ENCODE measurements at regions not wholly inside any gene's neighbourhood (a gene's known extent, or its start where the extent isn't known, plus 50 kb on each side); places are given as distances from the start of the nearest gene placed in this dataset.
"Not testable (repeated sequence)": the region's sequence is repeated elsewhere in the genome, so short reads cannot be mapped to it uniquely, and the experiment has no call there.

DNA sequence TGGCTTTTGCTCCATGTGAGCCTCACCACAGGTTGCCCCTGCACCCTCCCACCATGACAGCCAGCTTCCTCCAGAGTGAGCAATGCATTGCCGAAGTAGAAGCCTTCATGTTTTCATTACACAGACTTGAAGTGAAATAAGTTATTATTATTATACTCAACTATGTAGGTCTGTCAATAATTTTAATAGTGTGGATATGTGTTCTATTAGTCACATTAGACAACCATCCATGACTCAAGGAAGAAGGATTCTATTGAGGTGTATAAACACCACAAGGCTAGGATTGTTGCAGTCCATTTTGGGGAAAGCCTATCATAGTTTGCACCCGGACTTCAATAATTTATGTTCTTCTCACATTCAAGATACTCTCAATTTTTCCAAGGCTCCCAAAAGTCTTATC lies 369.5 kb downstream of the TAF11L14 start:
- 90 to 93% methylated on average over 2 of the region's 2 CpGs for WGBS, 2 donors
- TF ChIP-seq CTCF (IDR thresholded peaks at IDR 0.05) (no peak), EP300 (IDR thresholded peaks at IDR 0.05) (no peak), POLR2A (IDR thresholded peaks at IDR 0.05) (no peak), POLR2AphosphoS5 (IDR thresholded peaks at IDR 0.05) (no peak)
- Histone ChIP-seq H3K4me1 (no peaks in the 10 kb centered on the region), H3K36me3 (no peaks in the 10 kb centered on the region), H3K27me3 (no peaks in the 10 kb centered on the region), H3K27ac (no peak overlapping the region), H3K9me3 (no peaks in the 10 kb centered on the region), H3K4me3 (no peak overlapping the region)
- ATAC-seq (ENCODE audit: low FRiP score in 2 of 2) (no peak), DNase-seq (no peak)

- not testable (repeated sequence) for H3K4me1 ChIP-seq; H3K36me3 ChIP-seq; H3K9me3 ChIP-seq; H3K27me3 ChIP-seq; ATAC-seq (ENCODE audit: low FRiP score in 2 of 2); H3K4me3 ChIP-seq; H3K27ac ChIP-seq
- peak in 1 of 2 donors; percentile 19 for DNase-seq
- 67 to 79% methylated on average over 1 to 8 of the region's 8 CpGs for WGBS, 2 donors
Measured at GRCh38 chr5:18006235-18006634, 372.0 kb downstream of the TAF11L14 start.

- no peaks in the 10 kb centered on the region for H3K27me3 ChIP-seq
- H3K36me3 ChIP-seq = no peaks in the 10 kb centered on the region
- no peaks in the 10 kb centered on the region for H3K4me1 ChIP-seq
- TF ChIP-seq POLR2A (IDR thresholded peaks at IDR 0.05) = no peak
- TF ChIP-seq POLR2AphosphoS5 (IDR thresholded peaks at IDR 0.05) = no peak
- TF ChIP-seq CTCF (IDR thresholded peaks at IDR 0.05) = no peak
- no peak for TF ChIP-seq EP300 (IDR thresholded peaks at IDR 0.05)
- no peak overlapping the region for H3K4me3 ChIP-seq
- DNase-seq (no peak), ATAC-seq (ENCODE audit: low FRiP score in 2 of 2) (no peak)
- no peaks in the 10 kb centered on the region for H3K9me3 ChIP-seq
- no peak overlapping the region for H3K27ac ChIP-seq
Measured at GRCh38 chr5:18008940-18009339, 374.7 kb downstream of the TAF11L14 start.

DNA sequence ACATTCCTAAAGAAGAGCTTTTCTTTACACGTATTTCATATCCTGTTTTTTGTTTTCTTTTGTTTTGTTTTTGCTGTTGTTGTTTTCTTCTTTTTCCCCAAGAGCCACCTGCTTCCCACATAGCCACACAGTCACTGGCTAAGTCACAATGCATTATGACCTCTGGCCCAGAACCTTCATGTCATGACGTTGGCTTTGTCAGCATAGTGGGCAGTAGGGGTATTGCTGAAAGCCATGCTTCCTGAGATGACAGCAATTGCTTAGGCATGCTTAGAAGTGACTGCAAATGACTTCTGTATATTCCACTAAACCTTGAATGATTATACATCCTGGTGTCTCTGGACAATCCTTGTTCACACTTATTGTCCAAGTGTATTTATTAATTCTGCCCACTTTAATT lies 375.8 kb downstream of the TAF11L14 start:
- H3K36me3 ChIP-seq = no peaks in the 10 kb centered on the region
- TF ChIP-seq EP300 (IDR thresholded peaks at IDR 0.05) (no peak), CTCF (IDR thresholded peaks at IDR 0.05) (no peak), POLR2A (IDR thresholded peaks at IDR 0.05) (no peak), POLR2AphosphoS5 (IDR thresholded peaks at IDR 0.05) (no peak)
- no peak overlapping the region for H3K27ac ChIP-seq
- no peaks in the 10 kb centered on the region for H3K4me1 ChIP-seq
- H3K27me3 ChIP-seq = no peaks in the 10 kb centered on the region
- H3K4me3 ChIP-seq = no peak overlapping the region
- no peak for ATAC-seq (ENCODE audit: low FRiP score in 2 of 2)
- 54 to 65% methylated on average over 2 of the region's 2 CpGs for WGBS, 2 donors
- no peaks in the 10 kb centered on the region for H3K9me3 ChIP-seq
- DNase-seq = no peak

DNA sequence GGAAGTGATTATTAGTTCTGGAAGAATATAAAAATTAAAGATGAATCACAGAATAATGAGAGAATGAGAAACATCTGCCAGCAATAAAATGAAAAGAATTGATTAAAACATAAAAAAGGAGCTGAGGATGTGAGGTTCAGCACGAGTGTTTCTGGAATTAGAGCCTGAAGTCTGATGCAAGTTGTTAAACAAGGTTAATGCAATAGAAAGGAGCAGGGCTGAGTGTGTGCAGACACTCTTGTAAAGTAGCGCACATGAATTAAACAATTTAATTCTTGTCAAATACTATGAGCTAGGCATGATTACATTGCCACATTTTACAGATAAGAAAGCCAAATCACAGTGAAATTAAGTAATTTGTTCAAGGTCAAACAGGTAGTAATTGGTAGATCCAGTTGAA lies 384.2 kb downstream of the TAF11L14 start:
- no peaks in the 10 kb centered on the region for H3K27me3 ChIP-seq
- TF ChIP-seq POLR2A (IDR thresholded peaks at IDR 0.05) = no peak
- no peak for TF ChIP-seq EP300 (IDR thresholded peaks at IDR 0.05)
- no peak for TF ChIP-seq POLR2AphosphoS5 (IDR thresholded peaks at IDR 0.05)
- TF ChIP-seq CTCF (IDR thresholded peaks at IDR 0.05) = no peak

More for the DNA sequence above, 384.2 kb downstream of the TAF11L14 start:
- Histone ChIP-seq H3K36me3 (no peaks in the 10 kb centered on the region), H3K9me3 (no peaks in the 10 kb centered on the region), H3K4me3 (no peak overlapping the region), H3K4me1 (no peaks in the 10 kb centered on the region), H3K27ac (no peak overlapping the region)
- DNase-seq = no peak
- ATAC-seq (ENCODE audit: low FRiP score in 2 of 2) = no peak
- WGBS, 2 donors = 49 to 50% methylated on average over 2 of the region's 2 CpGs
